ENCODE measurements at regions not wholly inside any gene's neighbourhood (a gene's known extent, or its start where the extent isn't known, plus 50 kb on each side); places are given as distances from the start of the nearest gene placed in this dataset.
"Not testable (repeated sequence)": the region's sequence is repeated elsewhere in the genome, so short reads cannot be mapped to it uniquely, and the experiment has no call there.

- no peak for TF ChIP-seq CTCF (IDR thresholded peaks at IDR 0.05; ENCODE audit: insufficient read depth, low read depth, low read length)
- no peak overlapping the region for H3K4me3 ChIP-seq (ENCODE audit: low read depth, low read length)
- DNase-seq (ENCODE audit: low read depth) = no peak
These were observed 373.5 kb downstream of the RRAGC start for GRCh38 chr1:38486085-38486484.

GRCh38 chr1:38481871-38482826, 377.4 kb downstream of the RRAGC start:
- no peak for TF ChIP-seq CTCF (IDR thresholded peaks at IDR 0.05; ENCODE audit: insufficient read depth, low read depth, low read length)
- no peak overlapping the region for H3K4me3 ChIP-seq (ENCODE audit: low read depth, low read length)
- no peak for DNase-seq (ENCODE audit: low read depth)

GRCh38 chr1:38479662-38480061, 379.9 kb downstream of the RRAGC start:
- H3K4me3 ChIP-seq (ENCODE audit: low read depth, low read length); DNase-seq (ENCODE audit: low read depth): not testable (repeated sequence)

- no peak for DNase-seq (ENCODE audit: low read depth)
- no peak overlapping the region for H3K4me3 ChIP-seq (ENCODE audit: low read depth, low read length)
- TF ChIP-seq CTCF (IDR thresholded peaks at IDR 0.05; ENCODE audit: insufficient read depth, low read depth, low read length) = no peak
These were observed 381.8 kb downstream of the RRAGC start for GRCh38 chr1:38477811-38478210.

GRCh38 chr1:38476850-38477178, 382.8 kb downstream of the RRAGC start:
- H3K4me3 ChIP-seq (ENCODE audit: low read depth, low read length) = no peak overlapping the region
- TF ChIP-seq CTCF (IDR thresholded peaks at IDR 0.05; ENCODE audit: insufficient read depth, low read depth, low read length) = no peak
- DNase-seq (ENCODE audit: low read depth) = no peak

- TF ChIP-seq CTCF (IDR thresholded peaks at IDR 0.05; ENCODE audit: insufficient read depth, low read depth, low read length) = no peak
- no peak overlapping the region for H3K4me3 ChIP-seq (ENCODE audit: low read depth, low read length)
- no peak for DNase-seq (ENCODE audit: low read depth)
These were observed 383.3 kb downstream of the RRAGC start for GRCh38 chr1:38476111-38476849.

- no peak for TF ChIP-seq CTCF (IDR thresholded peaks at IDR 0.05; ENCODE audit: insufficient read depth, low read depth, low read length)
- no peak overlapping the region for H3K4me3 ChIP-seq (ENCODE audit: low read depth, low read length)
- DNase-seq (ENCODE audit: low read depth) = no peak
These were observed 384.0 kb downstream of the RRAGC start for GRCh38 chr1:38475624-38476005.

All from fibroblast of villous mesenchyme (primary cell).